HEK293 (cell line): ENCODE measurements at regions not wholly inside any gene's neighbourhood (a gene's known extent, or its start where the extent isn't known, plus 50 kb on each side); places are given as distances from the start of the nearest gene placed in this dataset.

ENCODE experiments used
- CTCF ChIP-seq: fragments of 450-650 bp; formaldehyde crosslinking; IDR thresholded peaks from 2 replicates; pipeline ENCODE4 v1.5.1; 2016; ENCODE audit warnings: missing biosample characterization, missing genetic modification characterization
- TSHZ1 ChIP-seq: fragments of 450-650 bp; formaldehyde crosslinking; IDR thresholded peaks from 2 replicates; pipeline ENCODE4 v1.5.1; 2016; ENCODE audit warnings: missing biosample characterization, missing genetic modification characterization, borderline replicate concordance

DNA sequence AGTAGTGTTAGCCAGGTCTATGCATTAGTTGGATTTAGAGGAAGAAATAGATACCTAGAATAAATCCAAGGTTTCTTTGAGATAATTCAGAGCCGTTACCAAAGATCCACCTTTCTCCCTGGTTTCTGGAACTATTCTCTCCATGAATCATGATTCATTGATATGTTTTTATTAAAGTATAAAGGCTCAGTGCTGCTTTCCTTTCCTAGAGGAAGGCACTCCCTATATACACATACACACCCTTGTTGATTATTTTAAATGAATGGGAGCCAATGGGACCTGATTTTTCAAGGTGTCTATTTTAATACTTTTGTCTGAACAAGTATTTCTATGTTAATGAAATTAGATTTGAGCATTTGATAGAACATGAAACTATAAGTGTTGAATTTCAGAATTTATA, 146.8 kb upstream of the SPRY1 start:
- TF ChIP-seq CTCF (no peak), TSHZ1 (tag by site-specific recombination) (no peak)
